C1 segment of cervical spinal cord (tissue), 14 donors: ENCODE measurements at regions not wholly inside any gene's neighbourhood (a gene's known extent, or its start where the extent isn't known, plus 50 kb on each side); places are given as distances from the start of the nearest gene placed in this dataset.
"Not testable (repeated sequence)": the region's sequence is repeated elsewhere in the genome, so short reads cannot be mapped to it uniquely, and the experiment has no call there.

Source experiments
- DNase-seq, 14 donors: peaks; one replicate each; lab custom pipeline; 2025; lab: John Stamatoyannopoulos, UW

- DNase-seq, result no peak
Measured at GRCh38 chr6:92723390-92723931, 695.9 kb downstream of the EPHA7 start.

- no peak for DNase-seq
Measured at GRCh38 chr6:92719773-92720172, 699.6 kb downstream of the EPHA7 start.

DNA sequence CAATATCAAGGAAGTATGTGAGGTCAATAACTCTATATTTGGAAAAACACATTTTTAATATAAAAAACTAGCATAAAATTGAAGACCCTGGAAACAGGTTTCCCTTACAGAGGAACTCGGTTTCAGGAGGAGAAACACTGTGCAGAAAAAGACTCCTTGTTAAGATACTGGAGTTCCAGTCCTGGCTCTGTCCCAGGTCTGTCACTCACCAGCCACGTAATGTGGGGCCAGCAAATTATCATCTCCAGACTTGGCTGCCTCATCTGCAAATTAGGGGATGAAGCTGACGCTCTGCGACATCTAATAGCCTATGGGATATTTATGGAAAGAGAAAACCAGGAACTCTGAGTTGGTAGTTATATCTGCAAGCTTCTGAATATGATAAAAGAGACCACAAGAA is 702.7 kb downstream of the EPHA7 start:
- no peak for DNase-seq

DNA sequence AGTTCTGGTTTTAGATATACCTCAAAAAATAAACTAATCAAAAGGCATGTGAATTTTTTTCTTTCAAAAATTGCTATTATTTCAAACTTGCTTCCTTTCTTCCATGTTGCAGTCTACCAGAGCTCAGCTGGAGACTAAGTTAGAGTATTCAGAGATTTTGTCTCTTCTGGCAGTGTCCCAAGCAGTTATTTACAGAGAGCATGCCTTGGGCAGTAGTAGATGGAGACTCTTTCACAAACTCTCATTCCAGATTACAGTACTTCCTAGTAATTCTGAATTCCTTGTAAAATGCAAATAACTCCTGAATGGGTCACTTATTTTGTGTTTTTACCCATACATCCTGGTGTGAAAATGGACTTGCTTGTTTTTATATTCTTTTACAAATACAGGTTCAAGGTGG is 703.4 kb downstream of the EPHA7 start:
- no peak for DNase-seq

DNA sequence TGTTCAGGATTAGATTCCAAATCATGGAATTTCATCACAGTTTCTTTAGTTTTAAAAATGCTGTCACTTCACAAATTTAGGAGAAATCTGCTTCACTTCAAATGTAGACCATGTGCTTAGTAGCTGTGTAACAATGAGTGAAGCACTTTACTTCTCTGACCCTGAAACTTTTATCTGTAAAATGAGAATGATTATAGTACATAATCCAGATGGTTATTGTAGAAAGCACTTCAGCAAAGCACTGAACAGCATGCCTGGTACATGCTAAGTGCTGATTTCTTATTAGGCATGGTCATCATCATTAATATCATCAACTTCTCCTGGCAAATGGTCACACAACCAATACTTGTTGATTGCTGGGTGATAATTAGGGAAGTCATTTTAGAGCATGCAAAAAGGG is 705.0 kb downstream of the EPHA7 start:
- DNase-seq, result no peak

DNA sequence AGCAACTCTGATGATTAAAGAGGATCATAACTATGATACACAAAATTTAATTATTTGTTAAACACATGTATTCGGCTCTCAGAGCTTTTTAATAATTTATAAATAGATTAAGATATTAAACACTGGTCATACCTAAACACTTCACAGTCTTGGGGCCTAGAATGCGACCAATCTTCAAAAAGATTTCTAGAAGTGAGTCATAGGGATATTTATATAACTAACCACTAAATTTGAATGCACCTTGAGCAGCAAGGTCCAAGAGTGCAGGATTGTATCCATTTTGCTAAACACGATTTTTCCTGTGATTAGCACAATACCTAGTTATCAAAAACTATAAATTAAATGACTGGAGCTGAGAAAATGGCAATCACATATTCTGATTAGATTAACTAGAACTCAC is 709.3 kb downstream of the EPHA7 start:
- DNase-seq, result no peak

- DNase-seq, result no peak
Measured at GRCh38 chr6:92708945-92709344, 710.4 kb downstream of the EPHA7 start.

DNA sequence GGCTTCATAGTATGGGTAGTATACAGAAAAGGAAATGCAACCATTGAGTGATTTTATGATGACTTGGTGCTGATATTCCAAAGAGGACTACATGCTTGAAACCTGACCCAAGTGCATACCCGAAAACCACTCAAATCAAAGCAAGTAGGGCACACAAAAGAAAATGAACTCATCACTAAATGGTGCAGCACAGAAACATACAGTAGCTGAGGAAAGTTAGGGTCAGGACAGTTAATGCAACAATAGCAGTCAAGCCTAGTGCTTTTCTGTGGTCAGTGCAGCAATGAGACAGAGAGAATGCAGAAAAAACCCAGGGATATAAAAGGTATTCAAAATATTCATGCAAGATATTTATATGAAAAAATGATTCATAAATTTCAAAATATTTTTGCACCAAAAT is 711.1 kb downstream of the EPHA7 start:
- no peak for DNase-seq

- no peak for DNase-seq
Measured at GRCh38 chr6:92706976-92707375, 712.4 kb downstream of the EPHA7 start.

- no peak for DNase-seq
Measured at GRCh38 chr6:92701425-92702096, 717.8 kb downstream of the EPHA7 start.

DNA sequence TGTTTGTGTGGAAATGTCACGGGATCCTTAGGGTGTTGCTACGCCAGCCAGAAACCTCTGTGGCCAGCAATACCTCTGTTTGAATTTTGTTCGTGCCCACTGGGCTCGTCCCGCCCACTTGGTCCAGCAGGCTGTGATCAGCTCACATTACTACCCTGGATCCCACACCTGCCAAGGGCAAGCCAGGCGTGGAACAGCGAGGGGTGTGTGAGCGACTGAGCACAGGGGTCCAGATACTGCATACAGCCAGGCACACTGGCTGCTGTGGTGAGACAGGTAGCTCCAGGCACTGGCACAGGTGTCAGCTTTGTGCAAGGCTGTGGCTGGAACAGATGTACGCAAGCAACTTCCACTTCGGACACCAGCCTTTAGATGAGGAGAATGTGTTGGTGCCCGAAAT is 718.9 kb downstream of the EPHA7 start:
- no peak for DNase-seq

DNA sequence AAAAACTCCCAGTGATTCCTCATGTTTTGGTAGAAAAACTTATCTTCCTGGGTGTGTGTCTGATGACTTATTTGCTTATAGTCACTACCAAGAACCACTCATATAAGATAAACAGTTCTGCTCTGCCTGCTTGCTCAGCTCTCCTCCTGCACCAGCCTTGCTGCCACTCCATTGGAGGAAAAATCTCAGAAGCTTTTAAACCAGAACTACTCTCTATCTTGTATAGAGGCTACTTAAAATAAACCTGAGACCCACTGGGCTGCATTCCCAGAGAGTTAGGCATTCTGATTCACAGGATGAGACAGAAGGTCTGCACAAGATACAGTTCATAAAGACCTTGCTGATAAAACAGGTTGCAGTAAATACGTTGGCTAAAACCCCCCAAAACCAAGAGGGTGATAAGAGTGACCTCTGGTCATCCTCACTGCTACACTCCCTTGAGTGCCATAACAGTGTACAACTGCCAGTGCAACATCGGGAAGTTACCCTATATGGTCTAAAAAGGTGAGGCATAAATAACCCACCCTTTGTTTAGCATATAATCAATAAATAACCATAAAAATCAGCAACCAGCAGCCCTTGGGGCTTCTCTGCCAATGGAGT is 728.3 kb downstream of the EPHA7 start:
- DNase-seq, result no peak

- DNase-seq, result no peak
Measured at GRCh38 chr6:92688342-92688741, 731.0 kb downstream of the EPHA7 start.

GRCh38 chr6:92687278-92687677 is 732.1 kb downstream of the EPHA7 start:
- no peak for DNase-seq

DNA sequence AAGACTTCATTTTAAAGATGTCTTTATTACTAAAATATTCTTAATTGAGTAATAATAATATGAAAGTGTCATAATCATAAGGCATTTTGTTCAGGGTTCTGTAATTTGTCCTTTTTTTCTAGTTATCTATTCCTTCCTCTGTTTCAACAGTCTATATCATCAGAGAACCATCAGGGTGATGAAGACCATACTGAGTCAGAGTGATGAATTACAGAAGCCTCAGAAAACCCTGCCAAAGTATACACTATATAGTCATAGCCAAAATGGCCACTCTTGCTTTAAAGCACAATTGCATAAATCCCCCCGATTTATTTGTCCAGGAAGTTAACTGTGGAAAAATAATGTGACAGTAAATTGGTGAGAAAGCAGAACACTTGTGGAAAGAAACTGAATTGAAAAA is 735.0 kb downstream of the EPHA7 start:
- DNase-seq, result no peak

DNA sequence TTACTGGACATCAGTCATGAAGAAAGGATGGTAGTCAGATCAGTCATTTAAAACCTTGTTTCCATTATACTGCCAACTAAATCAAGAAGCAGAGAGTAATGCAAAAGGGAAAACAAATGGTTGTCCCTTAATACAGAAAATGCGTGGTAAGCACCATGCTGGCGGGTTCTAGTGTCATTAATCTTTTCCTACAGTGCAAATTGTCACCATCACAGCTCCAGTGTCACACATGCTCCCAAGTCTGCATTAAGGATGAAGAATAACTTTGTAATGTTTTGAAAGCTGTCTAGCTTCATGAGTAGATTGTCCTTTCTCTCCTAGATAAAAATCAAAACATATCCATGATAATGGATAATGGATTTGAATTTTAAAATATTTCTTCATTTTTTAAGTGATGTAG is 735.6 kb downstream of the EPHA7 start:
- DNase-seq, result no peak

GRCh38 chr6:92682516-92683398 is 736.6 kb downstream of the EPHA7 start:
- no peak for DNase-seq

DNA sequence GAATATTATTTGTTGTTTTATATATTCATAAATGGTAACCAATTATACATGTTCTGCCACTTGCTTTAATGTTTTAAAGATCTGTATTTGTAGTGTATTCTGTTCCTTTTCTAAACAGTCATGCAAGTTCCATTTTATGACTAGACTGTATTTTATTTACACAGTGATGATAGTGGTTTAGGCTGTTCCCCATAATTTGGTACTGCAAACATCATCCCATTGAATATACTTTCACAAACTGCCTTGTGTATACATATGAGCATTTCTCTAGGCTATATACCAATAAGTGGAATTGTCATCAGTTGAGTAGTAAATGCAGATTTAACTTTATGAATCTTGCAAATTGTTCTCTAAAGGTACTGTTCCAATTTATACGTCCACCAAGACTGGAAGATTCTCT is 738.0 kb downstream of the EPHA7 start:
- DNase-seq, result no peak

DNA sequence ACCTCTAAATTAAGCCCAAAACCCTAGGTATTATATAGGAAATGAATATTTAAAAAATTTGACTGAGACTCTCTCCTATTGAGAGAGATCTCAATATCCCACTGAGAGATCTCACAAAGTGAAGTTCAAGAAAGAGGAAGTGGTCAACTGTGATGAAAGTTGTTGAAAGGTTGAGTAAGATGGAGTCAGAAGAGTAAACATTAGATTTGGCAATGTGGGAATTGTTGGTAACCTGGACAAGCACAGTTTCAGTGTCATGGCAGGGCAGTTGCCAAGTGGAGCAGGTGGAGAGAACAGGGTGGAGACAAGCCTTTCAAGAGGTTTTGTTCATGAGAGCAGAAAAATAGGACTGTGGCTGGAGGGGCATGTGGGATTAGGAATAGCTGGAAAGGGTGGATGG is 747.9 kb downstream of the EPHA7 start:
- DNase-seq, result not testable (repeated sequence)

DNA sequence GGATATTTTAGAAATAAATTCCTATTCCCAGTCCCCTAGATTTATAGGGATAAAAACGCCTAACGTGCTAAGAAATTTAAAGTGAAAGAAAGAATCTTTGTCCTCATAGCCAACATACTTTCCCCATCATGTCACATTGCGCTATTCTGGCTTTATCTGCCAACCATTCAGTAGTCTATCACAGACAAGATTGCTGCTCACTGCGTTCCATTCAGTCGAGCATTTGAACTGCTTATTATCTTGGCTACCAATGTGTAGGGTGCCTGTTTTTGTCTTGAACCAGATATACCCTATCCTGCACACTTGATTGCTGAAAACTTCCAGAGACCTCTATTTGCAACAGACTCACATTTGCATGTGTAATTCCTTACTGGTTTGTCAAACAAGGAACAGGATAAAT is 751.5 kb downstream of the EPHA7 start:
- no peak for DNase-seq

GRCh38 chr6:92648364-92649086 is 770.8 kb downstream of the EPHA7 start:
- no peak for DNase-seq

GRCh38 chr6:92647630-92648029 is 771.7 kb downstream of the EPHA7 start:
- no peak for DNase-seq
